ENCODE measurements at regions not wholly inside any gene's neighbourhood (a gene's known extent, or its start where the extent isn't known, plus 50 kb on each side); places are given as distances from the start of the nearest gene placed in this dataset.

DNA sequence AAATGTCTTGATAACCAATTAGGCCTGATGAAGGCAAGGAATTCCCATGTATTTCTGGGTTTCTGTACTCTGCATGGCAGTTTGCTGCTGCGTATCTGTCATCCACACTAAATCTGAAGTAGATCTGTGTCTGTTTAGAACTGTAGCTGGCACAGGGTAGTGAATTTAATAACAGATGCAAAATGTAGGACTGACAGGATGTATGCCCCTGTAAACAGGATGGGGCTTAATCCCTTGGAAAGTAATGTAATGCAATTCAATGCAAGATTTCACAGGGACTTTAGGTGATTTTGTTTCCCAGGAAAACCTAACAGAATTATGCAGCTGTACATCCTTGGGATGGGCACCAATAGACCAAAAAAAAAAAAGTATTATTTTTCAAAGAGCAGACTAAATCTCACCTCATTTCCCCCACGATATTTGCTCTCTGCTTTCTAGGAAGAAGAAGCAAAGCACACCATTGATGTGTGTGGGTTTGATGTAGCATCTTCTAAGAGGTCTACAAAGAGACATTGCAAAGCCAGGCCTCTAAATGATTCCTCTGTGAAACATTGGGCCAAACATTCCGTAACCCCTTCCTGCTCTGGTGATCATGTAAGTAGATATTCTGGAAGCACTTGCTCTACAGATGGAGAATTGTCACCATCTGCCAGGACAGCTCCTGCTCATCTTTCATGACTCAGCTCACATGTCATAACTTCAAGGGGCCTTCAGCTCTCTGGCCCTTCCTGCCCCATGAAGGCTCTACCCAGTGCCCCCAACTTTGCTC lies 464.3 kb upstream of the RGMA start:
- TF ChIP-seq, protein P1, sequence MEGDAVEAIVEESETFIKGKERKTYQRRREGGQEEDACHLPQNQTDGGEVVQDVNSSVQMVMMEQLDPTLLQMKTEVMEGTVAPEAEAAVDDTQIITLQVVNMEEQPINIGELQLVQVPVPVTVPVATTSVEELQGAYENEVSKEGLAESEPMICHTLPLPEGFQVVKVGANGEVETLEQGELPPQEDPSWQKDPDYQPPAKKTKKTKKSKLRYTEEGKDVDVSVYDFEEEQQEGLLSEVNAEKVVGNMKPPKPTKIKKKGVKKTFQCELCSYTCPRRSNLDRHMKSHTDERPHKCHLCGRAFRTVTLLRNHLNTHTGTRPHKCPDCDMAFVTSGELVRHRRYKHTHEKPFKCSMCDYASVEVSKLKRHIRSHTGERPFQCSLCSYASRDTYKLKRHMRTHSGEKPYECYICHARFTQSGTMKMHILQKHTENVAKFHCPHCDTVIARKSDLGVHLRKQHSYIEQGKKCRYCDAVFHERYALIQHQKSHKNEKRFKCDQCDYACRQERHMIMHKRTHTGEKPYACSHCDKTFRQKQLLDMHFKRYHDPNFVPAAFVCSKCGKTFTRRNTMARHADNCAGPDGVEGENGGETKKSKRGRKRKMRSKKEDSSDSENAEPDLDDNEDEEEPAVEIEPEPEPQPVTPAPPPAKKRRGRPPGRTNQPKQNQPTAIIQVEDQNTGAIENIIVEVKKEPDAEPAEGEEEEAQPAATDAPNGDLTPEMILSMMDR (IDR thresholded peaks at IDR 0.05; ENCODE audit: insufficient read depth, low read length), result no peak
- H3K4me3 ChIP-seq (ENCODE audit: low read depth, low read length), result no peak overlapping the region
- no peak for DNase-seq (ENCODE audit: low read depth)

DNA sequence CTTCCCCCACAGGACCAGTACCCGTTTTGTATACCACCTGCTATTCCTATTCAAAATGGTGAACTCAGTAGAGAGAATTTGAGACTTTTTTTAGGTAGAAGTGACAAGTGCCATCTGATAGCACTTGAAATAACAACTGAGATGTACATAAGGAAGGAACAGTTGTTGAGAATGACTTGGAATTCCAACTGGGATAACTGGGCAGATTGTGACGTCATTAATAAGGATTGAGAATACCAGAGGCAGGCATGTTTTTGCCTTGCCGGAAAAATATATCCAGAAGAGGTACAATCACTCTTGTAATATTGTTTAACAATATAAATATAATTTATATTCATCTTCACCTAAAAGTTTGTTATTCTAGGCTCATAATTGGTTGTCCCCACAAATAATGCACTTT lies 454.1 kb upstream of the RGMA start:
- H3K4me3 ChIP-seq (ENCODE audit: low read depth, low read length), result no peak overlapping the region
- no peak for DNase-seq (ENCODE audit: low read depth)
- TF ChIP-seq, protein P1 (IDR thresholded peaks at IDR 0.05; ENCODE audit: insufficient read depth, low read length), result no peak

DNA sequence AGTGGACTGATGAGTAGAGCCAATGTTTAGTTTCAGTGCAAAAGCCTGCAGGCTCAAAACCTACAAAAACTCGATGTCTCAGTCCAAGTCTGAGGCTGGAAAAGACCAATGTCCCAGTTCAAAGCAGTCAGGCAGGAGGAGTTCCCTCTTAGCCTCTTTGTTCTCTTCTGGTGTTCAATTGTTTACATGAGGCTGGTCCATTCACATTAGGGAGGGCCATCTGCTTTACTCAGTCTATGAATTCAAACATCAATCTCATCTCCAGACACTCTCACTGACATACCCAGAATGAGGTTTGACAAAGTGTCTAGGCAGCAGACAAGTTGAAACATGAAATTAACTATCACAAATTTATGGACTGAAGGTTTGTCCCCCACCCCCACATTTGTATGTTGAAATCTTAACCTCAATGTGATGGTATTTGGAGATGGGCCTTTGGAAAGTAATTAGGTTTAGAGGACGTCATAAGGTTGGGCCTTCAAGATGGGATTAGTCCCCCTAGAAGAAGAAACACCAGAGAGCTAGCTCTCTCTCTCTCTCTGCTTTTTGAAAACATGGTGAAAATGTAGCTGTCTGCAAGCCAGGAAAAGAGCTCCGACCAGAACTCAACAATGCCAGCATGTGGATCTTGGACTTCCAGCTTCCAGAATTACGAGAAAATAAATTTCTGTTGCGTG lies 438.5 kb upstream of the RGMA start:
- TF ChIP-seq, protein P1 (IDR thresholded peaks at IDR 0.05; ENCODE audit: insufficient read depth, low read length), result no peak
- no peak for DNase-seq (ENCODE audit: low read depth)

DNA sequence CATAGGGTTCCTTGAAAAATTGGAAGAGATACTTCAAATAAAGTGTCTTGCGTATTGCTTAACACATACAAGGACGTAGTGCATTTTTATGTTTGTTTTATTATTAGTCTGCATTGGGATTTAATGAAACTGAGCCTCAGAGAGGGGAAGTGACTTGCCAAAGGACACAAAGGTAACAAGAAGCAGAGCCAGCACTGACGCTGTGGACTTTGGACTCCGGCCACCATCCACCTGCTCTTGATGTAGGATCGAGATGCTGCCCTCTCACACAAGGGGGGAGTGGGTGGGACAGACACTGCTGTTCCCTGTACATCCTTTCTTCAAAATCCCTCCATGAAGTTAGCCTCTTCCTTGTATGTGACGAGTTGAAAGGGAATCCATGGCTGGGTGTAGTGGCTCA lies 435.4 kb upstream of the RGMA start:
- TF ChIP-seq, protein P1 (IDR thresholded peaks at IDR 0.05; ENCODE audit: insufficient read depth, low read length), result no peak
- no peak overlapping the region for H3K4me3 ChIP-seq (ENCODE audit: low read depth, low read length)
- no peak for DNase-seq (ENCODE audit: low read depth)

More for the DNA sequence above, 438.5 kb upstream of the RGMA start:
- H3K4me3 ChIP-seq (ENCODE audit: low read depth, low read length), result no peak overlapping the region

DNA sequence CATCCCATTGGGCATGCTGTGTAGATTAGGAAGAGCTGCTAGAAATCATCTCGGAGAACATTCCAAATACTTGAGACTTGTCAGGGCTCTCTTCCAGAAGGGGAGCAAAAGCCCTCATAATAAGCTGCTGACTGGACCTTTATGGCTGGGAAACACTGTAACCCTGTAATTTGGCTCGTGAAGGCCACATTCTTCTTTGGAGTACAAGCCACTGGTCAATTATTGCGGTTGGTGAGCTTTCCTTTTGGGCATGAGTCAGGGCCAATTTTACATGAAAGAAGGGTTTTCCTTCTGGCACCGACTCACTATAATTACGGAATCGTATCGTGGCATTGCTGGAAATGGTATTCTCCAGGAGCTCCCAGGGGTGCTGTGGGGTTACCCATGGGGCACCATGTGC lies 434.5 kb upstream of the RGMA start:
- TF ChIP-seq, protein P1 (IDR thresholded peaks at IDR 0.05; ENCODE audit: insufficient read depth, low read length), result no peak
- no peak overlapping the region for H3K4me3 ChIP-seq (ENCODE audit: low read depth, low read length)
- no peak for DNase-seq (ENCODE audit: low read depth)

DNA sequence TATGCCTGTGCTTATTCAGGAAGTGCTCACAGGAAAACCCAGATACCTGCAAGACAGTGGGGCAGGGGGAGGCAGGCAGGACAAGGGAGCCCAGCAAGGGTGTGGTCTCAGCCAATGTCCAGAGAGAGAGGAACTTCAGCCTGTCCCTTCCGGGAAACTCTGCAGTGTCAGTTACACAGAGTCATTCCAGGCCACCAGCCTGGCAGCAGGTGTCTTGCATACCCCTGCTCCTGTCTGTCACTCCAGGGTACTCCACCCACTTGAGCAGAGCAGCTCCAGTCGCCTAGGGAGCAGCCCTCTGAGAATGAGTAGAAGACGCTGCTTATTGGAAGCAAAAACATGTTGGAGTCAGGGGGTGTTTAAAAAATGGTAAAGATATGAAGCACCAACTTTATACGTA lies 431.2 kb upstream of the RGMA start:
- no peak for DNase-seq (ENCODE audit: low read depth)
- no peak overlapping the region for H3K4me3 ChIP-seq (ENCODE audit: low read depth, low read length)
- TF ChIP-seq, protein P1 (IDR thresholded peaks at IDR 0.05; ENCODE audit: insufficient read depth, low read length), result no peak
